GM18951 (cell line): ENCODE measurements at regions not wholly inside any gene's neighbourhood (a gene's known extent, or its start where the extent isn't known, plus 50 kb on each side); places are given as distances from the start of the nearest gene placed in this dataset.

Experiments
- POLR2A ChIP-seq: IDR thresholded peaks from 4 replicates; pipeline ENCODE4 v1.6.1; 2011; ENCODE audit warnings: mild to moderate bottlenecking; ENCODE audit not compliant: insufficient read length, insufficient read depth; ENCODE audit errors: extremely low read depth
- in situ Hi-C: fragments of 300-500 bp; cut with MboI; formaldehyde crosslinking; loops from one replicate; pipeline ENCODE4 v1.12.0; 2022; ENCODE audit warnings: low sequenced_read_pairs, mixed read lengths, inconsistent platforms; ENCODE audit not compliant: unreplicated experiment

- in situ Hi-C loops: no loop called here
- TF ChIP-seq POLR2A: no peak
These were observed 235.6 kb upstream of the CHD6 start for GRCh38 chr20:41853806-41854205.

GRCh38 chr20:41848180-41848579, 230.0 kb upstream of the CHD6 start:
- in situ Hi-C loops: no loop called here
- no peak for TF ChIP-seq POLR2A

GRCh38 chr20:41837669-41838224, 219.6 kb upstream of the CHD6 start:
- no peak for TF ChIP-seq POLR2A
- in situ Hi-C loops: no loop called here

DNA sequence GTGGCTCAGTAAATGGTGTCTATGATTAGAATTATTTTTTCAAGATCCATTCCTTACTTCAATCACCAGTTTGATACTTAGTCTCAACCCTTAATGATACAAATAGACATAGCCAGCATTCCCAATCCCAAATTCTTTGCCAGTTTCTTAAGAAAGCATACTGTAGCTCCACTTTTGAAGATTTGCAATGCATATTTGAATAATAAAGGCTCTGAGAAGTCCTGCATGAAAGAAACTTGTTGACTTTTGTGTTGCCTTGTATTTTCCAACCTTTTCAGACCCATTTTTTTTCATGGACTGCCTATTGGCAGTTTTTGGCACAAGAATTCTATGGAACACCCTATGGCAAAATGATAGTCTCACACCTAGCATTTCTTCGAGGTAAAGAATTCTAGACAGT, 215.6 kb upstream of the CHD6 start:
- no peak for TF ChIP-seq POLR2A

DNA sequence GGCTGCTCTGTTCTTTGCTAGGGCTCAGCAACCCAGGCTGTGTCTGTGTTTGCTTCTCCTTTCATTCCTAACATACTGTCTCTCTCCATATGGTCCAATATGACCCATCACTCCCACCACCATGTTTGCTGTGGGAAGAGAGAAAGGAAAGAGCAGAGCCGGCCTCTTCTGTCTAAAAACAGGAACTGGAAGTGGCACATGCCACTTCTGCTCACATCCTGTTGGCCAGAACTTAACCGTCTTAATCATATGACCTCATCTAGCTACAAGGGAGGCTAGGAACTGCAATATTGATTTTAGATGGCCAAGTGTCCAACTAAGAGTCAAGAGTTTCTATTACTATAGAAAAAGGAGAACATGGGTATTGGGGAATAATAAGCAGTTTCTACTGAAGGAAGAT, 212.5 kb upstream of the CHD6 start:
- TF ChIP-seq POLR2A: no peak
- in situ Hi-C loops: no loop called here

More for the DNA sequence above, 215.6 kb upstream of the CHD6 start:
- in situ Hi-C loops: no loop called here

GRCh38 chr20:41819436-41819835, 201.3 kb upstream of the CHD6 start:
- TF ChIP-seq POLR2A: no peak
- in situ Hi-C loops: no loop called here

DNA sequence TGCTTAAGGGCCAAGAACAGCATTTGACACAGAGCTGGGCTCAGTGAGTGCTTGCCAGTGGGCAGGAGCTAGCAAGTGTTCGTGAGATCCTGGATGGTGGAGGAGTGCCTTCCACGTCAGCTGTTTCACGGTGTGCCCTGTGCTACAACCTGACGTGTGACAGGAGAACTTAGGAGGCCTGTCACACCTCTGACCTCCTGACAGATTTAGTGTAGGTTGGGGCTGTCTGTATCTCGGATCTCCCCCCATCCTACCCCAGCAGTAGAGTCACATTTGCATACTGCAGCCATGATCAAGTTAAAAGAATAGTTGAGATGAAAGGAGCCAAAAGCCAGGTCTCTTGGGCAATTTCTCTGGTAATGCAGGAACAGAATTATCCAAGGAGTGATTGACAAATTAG, 200.8 kb upstream of the CHD6 start:
- TF ChIP-seq POLR2A: no peak
- in situ Hi-C loops: no loop called here

DNA sequence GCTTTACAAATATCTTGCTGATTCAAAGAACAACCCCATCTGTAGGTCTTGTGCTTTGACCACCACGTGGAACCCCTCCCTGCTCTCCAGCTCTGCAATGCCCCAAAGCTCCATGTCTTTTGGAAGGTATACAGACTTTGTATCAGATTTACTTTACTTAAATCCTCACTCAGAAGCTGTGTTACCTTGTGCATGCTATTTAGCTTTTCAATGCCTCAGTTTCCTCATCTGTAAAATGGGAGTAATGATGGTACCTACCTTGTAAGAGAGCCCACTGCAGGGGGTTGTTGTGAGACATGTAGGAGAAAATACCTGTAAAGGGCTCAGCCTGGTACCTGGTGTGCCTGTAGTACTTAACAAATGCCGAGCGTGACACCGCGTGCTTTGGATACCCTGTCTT, 200.2 kb upstream of the CHD6 start:
- no peak for TF ChIP-seq POLR2A
- in situ Hi-C loops: no loop called here

DNA sequence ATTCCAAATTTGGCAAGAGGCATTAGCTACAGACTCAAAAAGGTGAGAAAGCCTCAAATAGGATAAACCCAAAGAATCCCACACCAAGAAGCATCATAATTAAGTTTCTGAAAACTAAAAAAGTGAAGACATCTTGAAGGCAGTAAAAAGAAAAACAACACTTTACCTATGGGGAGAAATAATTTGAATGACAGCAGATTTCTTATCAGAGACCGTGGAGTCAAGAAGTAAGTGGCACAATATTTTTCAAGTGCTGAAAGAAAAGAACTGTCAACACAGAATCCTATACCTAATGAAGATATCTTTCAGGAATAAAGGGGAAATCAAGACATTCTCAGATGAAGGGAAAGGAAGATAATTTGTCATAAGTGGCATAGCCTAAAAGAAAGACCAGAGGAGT, 193.3 kb upstream of the CHD6 start:
- no peak for TF ChIP-seq POLR2A
- in situ Hi-C loops: no loop called here

GRCh38 chr20:41800040-41800439, 181.9 kb upstream of the CHD6 start:
- in situ Hi-C loops: no loop called here
- no peak for TF ChIP-seq POLR2A

DNA sequence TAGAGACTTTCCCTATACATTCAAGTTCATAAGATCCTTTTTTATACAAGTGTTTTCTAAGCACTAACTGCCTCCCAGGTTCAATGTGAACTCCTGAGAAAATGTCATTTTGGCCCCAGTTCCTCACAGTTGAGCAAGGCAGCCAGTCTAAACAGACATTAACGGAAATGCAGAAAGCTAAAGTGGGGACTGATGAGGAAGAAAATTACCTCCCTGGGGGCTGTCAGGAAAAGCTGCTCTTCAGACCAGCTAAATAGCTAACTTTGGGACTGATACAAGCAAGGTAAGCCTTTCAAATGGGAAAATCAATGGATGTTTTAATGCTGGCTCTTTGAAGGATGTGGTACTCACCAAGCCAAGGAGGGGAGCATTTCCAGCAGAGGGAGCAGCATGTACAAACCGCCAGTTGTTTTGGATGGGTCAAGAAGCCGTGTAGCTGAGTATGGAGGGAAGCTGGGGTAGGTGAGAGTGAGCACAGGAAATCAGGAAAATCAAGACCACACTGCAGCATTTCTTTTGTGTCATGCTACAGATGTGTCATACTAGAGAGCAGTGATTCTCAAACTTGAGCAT, 180.8 kb upstream of the CHD6 start:
- in situ Hi-C loops: no loop called here
- no peak for TF ChIP-seq POLR2A

GRCh38 chr20:41786158-41786557, 168.0 kb upstream of the CHD6 start:
- TF ChIP-seq POLR2A: no peak
- in situ Hi-C loops: no loop called here

DNA sequence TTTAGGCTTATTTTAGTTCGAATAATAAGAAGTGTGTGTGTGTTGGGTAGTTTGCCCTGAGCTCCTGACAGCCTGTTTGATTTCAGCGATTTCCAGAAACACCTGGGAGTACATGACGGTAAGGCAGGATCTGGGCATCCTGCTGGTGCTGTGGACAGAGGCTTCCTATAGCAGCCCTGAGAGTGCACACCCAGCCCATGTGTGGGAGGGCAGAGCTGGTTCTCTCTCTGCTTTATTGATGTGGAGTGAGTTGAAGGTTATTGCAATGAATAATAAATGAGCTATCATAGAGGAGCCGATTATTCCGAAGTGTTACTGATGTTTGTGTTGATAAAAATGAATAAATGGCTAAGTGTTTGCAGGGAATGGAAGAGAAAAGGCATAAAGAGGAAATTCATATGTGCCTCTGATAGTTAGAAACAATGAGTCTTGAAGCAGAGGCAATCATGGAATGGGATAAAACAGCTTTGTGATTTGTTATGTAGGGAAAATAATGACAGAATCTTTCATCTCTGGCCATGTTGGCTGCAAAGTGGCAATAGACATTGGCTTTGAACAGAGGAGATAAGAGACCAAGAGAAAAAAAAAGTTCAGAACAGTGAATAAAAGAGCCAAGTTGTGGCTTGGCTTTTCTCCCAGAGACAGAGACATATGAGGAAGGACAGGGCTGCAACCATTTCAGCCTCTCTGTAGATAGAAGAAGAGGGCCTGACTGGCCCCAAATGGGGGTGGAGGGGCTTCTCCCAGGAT, 166.2 kb upstream of the CHD6 start:
- in situ Hi-C loops: no loop called here

DNA sequence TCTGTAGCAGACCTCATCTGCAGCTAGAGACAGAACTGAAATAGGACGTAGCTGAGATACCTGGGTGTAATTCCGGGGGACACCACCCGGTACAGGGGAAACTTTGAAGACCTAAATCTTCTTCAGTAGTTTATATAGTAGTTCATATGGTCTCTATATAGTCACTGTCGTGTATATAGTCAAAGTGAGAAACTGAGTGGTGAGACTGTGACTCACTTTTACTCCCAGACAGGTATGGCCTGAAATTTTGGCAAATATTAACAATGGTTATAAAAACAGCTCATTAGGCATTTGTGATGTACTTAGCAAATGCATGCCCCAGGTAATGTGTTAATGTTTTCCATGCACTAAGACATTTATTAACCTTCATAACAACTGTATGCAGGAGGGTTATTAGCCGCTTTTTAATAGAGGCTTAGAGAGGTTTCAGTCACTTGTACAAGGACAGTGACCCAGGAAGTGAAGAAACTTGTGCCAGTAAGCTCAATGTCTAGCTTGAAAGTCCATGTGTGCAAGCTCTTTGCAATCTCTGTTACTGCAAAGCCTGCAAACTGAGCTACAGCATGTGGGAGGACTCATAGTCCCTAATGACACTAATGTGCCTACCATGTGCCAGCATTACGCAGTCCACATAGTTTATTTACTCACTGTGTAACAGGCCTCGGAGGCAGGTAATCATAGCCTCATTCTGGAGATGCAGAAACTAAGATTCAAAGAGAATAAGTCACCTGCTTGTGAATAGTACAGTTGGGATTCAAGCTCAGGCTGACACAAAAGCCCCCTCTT, 165.4 kb upstream of the CHD6 start:
- in situ Hi-C loops: no loop called here

More for the DNA sequence above, 166.2 kb upstream of the CHD6 start:
- TF ChIP-seq POLR2A: no peak

More for the DNA sequence above, 165.4 kb upstream of the CHD6 start:
- TF ChIP-seq POLR2A: no peak
